GM18907 (cell line): ENCODE measurements at regions not wholly inside any gene's neighbourhood (a gene's known extent, or its start where the extent isn't known, plus 50 kb on each side); places are given as distances from the start of the nearest gene placed in this dataset.

Experiments used
- ATAC-seq: cut with Tn5 transposase; IDR thresholded peaks from one replicate; pipeline ENCODE4 v1.9.1; 2021; ENCODE audit warnings: mild to moderate bottlenecking, moderate library complexity; ENCODE audit not compliant: unreplicated experiment

- ATAC-seq, result no peak
Observed at GRCh38 chr5:122718611-122719010, 56.3 kb upstream of the SNX2 start.

DNA sequence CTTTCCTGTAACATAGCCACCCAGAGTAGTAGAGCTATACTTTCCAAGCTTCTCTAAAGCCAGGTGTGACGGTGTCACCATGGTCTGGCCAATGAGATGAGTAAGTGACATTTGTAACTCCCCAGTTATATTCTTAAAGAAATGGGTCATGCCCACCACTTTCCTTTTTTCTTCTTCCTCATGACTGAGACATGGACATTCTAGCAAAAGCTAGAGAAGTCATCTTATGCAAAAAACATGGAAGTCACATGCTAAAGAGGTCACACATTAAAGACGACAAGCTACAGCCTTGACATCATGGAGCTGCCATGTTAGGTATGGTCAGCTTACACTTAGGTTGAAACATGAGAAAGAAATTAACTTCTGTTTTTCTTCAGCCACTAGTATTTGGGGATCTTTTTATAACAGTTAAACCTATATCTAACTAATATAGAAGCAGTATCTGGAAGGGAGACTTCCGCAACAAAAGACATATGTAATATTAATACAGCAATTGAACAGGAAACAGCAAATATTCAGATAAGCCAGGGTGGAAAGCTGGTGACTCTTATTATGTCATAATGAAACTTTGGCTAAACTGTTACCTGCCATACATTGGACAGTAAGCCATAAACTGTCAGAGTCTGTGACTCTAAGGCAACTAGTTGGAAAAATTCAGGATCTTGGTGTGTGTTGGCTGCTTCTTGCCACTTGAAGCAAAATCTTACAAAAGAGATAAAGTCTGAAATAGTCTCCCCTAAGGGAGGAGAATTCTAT is 54.7 kb upstream of the SNX2 start:
- no peak for ATAC-seq

DNA sequence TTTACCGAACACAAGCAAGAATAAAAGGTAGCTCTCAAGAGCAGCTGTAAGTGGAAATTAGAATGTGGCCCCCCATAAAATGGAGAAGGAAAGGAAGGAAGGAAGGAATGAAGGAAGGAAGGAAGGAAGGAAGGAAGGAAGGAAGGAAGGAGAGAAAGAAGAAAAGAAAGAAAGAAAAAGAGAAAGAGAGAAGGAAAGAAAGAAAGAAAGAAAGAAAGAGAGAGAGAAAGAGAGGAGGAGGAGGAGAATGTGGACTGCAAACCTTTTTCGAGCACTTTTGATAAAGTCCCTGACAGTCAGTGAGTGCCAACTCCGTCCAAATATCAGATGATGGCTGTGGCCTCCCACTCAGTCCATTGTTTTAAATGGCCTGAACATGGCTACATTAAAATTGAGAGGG is 53.8 kb upstream of the SNX2 start:
- ATAC-seq, result no peak

GRCh38 chr5:122722341-122722740 is 52.5 kb upstream of the SNX2 start:
- no peak for ATAC-seq

DNA sequence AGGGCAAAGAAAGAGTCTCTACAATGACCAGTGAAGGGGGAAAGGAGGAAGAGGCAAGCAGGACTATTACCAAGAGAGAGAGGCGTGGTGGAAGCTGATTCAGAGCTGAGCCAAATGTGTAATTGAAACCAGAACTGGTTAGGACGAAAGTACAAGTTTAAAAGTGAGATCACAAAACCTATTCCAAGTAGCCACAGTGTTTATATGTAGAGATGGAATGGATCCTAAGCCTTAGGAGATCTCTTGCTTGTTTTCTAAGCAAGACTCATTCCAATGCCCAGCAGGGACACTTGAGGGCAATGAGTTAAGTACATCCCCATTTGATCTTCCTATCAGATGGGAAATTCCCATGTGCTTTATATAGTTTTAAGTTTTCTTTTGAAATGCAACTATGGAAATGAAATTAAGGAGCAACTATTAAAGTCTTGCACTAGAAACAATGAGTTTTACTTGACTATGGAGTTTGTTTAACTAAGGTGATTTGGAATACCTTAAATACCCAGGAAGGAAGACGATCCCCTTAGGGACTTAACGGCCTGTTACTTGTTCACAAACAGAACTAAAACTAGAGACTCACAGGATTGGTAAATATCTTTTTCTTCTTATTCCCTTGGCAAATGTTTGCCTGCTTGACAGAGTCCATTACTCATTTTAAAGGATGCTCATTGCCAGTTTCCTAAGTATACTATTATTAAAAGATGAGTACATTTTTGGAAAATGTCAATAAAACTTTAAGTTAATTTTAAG is 51.1 kb upstream of the SNX2 start:
- peak; percentile 94 for ATAC-seq
